Activated CD4-positive, alpha-beta T cell treated with anti-CD3 and anti-CD28 coated beads, Interleukin-10, Interleukin-2, amounts not matched to agents 100 ng/mL and 50 ng/mL, durations not matched to agents 16 hours and 8 hours (primary cell): ENCODE measurements at regions not wholly inside any gene's neighbourhood (a gene's known extent, or its start where the extent isn't known, plus 50 kb on each side); places are given as distances from the start of the nearest gene placed in this dataset.
"Not testable (repeated sequence)": the region's sequence is repeated elsewhere in the genome, so short reads cannot be mapped to it uniquely, and the experiment has no call there.

Experiments used
- DNase-seq: peaks from one replicate; pipeline ENCODE4 v3.0.0-alpha.2; 2020

DNA sequence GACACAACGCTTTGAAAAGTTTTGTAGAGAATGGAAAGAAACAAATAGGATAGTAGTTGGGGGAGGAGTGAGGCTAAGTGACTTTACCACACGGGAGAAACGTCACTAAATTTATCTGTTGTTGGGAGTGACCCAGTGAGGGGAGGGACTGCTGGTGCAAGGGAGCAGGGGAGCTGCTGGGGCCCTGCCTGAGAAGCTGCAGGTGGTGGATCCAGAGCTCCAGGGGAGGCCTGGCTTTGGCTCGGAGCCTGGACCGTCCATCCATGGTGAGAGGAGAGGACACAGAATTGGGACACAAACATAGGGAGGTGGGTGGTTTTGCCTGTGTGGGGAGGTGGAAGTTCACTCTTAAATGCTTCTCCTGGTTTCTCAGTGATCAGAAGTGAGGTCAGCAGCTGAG, 107.6 kb downstream of the GOSR1 start:
- DNase-seq: no peak

DNA sequence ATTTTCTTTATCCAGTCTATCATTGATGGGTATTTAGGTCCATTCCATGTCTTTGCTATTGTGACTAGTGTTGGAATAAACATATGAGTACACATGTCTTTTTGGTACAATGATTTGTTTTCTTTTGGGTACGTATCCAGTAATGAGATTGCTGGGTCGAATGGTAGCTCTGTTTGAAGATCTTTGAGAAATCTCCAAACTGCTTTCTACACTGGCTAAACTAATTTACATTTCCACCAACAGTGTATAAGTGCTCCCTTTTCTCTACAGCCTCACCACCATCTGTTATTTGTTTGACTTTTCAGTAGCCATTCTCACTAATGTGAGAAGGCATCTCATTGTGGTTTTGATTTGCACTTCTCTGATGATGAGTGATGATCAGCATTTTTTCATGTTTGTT, 103.7 kb downstream of the GOSR1 start:
- DNase-seq: no peak

DNA sequence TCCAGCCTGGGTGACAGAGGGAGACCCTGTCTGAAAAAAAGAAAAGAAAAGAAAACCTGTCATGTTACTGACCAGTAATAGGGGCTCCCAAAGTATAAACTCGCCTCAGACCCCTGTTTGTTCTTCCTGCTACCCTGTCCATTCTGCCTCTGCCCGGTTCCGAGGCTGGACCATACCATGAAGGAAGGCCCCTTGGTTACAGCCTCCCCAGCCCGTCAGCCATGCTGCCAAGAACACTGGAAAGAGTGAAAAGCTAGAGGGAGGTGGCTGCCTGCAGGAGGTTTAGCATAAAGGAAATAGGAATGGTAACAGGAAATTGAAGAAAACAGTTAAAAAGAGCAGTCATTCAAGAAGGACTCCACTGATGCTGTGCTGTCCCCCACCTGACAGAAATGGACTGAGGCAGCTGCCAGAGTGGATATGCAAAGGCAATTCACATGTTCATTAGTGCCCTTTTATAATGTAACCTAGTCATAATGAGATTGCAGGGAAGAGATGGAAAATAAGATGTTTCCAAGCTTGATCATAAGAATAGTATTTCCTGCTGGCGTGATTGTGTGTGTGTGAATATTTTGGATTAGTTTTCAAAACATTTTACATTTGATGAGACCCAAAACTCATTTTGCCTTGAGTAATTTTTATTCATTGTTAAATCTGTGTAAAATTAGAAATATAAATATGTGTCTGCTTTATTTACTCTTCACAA, 102.6 kb downstream of the GOSR1 start:
- no peak for DNase-seq

DNA sequence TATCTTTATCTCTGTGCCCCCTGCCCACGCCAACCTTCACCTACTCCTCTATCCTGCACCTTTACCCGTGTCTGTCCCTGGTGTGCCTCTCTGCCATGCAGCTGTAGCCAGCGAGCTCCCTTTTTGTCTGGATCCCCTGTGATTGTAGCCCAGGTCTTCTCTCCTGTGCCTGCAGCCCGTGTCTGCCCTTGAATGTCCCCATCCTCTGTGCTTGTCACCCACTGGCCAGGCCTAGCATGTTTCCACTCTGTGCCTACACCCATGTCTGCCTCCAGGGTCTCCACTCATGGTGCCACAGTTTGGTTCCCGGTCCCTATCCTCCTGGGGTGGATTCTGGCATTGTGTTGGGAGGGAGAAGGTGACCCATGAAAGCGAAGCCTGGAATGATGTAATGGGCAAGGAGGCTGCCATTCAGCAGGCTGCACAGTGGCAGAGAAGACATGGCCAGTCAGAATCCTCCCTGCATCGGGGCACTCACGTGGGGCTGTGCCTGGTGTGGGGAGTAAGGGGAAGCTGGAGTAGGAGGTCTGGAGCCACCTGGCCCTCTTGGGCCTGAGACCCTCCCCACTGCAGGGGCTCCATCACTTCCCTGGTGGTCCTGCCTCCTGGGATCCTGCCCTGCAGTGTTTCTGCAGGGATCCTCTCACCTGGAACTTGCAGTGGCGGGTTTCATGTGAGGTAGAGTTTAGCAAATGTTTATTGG, 101.0 kb downstream of the GOSR1 start:
- not testable (repeated sequence) for DNase-seq
